ENCODE measurements at regions not wholly inside any gene's neighbourhood (a gene's known extent, or its start where the extent isn't known, plus 50 kb on each side); places are given as distances from the start of the nearest gene placed in this dataset.

- no peaks in the 10 kb centered on the region for H3K27me3 Mint-ChIP-seq
- H3K4me3 Mint-ChIP-seq: no peak overlapping the region
- peaks cover 15% of the 10 kb centered on the region for H3K4me1 Mint-ChIP-seq (ENCODE audit: low read depth)
- H3K9me3 Mint-ChIP-seq: no peaks in the 10 kb centered on the region
- intact Hi-C loops (cut with micrococcal nuclease): no loop called here
- peak overlapping the region; percentile 19 for H3K27ac Mint-ChIP-seq
- peaks cover 43% of the 10 kb centered on the region for H3K36me3 Mint-ChIP-seq (ENCODE audit: low read depth)
Measured at GRCh38 chr1:77632216-77632615, 50.2 kb downstream of the ZZZ3 start.

GRCh38 chr1:77631751-77632150 lies 50.7 kb downstream of the ZZZ3 start:
- Mint-ChIP-seq H3K4me3 (no peak overlapping the region), H3K27me3 (no peaks in the 10 kb centered on the region), H3K36me3 (ENCODE audit: low read depth) (peaks cover 43% of the 10 kb centered on the region)

GRCh38 chr1:77631302-77631701 lies 51.2 kb downstream of the ZZZ3 start:
- H3K36me3 Mint-ChIP-seq (ENCODE audit: low read depth): peaks cover 47% of the 10 kb centered on the region
- intact Hi-C loops (cut with micrococcal nuclease): no loop called here

More at GRCh38 chr1:77631751-77632150, 50.7 kb downstream of the ZZZ3 start:
- Mint-ChIP-seq H3K27ac (peak overlapping the region; percentile 19), H3K4me1 (ENCODE audit: low read depth) (peaks cover 15% of the 10 kb centered on the region), H3K9me3 (no peaks in the 10 kb centered on the region)
- intact Hi-C loops (cut with micrococcal nuclease): no loop called here

GRCh38 chr1:77627978-77628570 lies 54.4 kb downstream of the ZZZ3 start:
- Mint-ChIP-seq H3K4me3 (no peak overlapping the region), H3K36me3 (ENCODE audit: low read depth) (peaks cover 42% of the 10 kb centered on the region), H3K27me3 (no peaks in the 10 kb centered on the region), H3K4me1 (ENCODE audit: low read depth) (peaks cover 22% of the 10 kb centered on the region), H3K9me3 (no peaks in the 10 kb centered on the region), H3K27ac (no peak overlapping the region)
- intact Hi-C loops (cut with micrococcal nuclease): no loop called here

More at GRCh38 chr1:77631302-77631701, 51.2 kb downstream of the ZZZ3 start:
- Mint-ChIP-seq H3K27me3 (no peaks in the 10 kb centered on the region), H3K27ac (peak overlapping the region; percentile 19), H3K9me3 (no peaks in the 10 kb centered on the region), H3K4me3 (no peak overlapping the region), H3K4me1 (ENCODE audit: low read depth) (peaks cover 15% of the 10 kb centered on the region)

- Mint-ChIP-seq H3K27ac (no peak overlapping the region), H3K9me3 (no peaks in the 10 kb centered on the region), H3K27me3 (no peaks in the 10 kb centered on the region), H3K36me3 (ENCODE audit: low read depth) (peaks cover 54% of the 10 kb centered on the region), H3K4me1 (ENCODE audit: low read depth) (peaks cover 20% of the 10 kb centered on the region), H3K4me3 (no peak overlapping the region)
- intact Hi-C loops (cut with micrococcal nuclease): no loop called here
Measured at GRCh38 chr1:77625250-77625649, 57.2 kb downstream of the ZZZ3 start.

- Mint-ChIP-seq H3K27me3 (no peaks in the 10 kb centered on the region), H3K27ac (no peak overlapping the region), H3K4me1 (ENCODE audit: low read depth) (peaks cover 25% of the 10 kb centered on the region), H3K36me3 (ENCODE audit: low read depth) (peaks cover 51% of the 10 kb centered on the region), H3K4me3 (no peak overlapping the region), H3K9me3 (no peaks in the 10 kb centered on the region)
- intact Hi-C loops (cut with micrococcal nuclease): no loop called here
Measured at GRCh38 chr1:77624102-77624501, 58.4 kb downstream of the ZZZ3 start.

GRCh38 chr1:77623066-77623465 lies 59.4 kb downstream of the ZZZ3 start:
- Mint-ChIP-seq H3K27me3 (no peaks in the 10 kb centered on the region), H3K27ac (peak overlapping the region; percentile 15), H3K36me3 (ENCODE audit: low read depth) (peaks cover 48% of the 10 kb centered on the region), H3K4me1 (ENCODE audit: low read depth) (peaks cover 25% of the 10 kb centered on the region), H3K4me3 (no peak overlapping the region), H3K9me3 (no peaks in the 10 kb centered on the region)
- intact Hi-C loops (cut with micrococcal nuclease): no loop called here

- H3K9me3 Mint-ChIP-seq: no peaks in the 10 kb centered on the region
- intact Hi-C loops (cut with micrococcal nuclease): no loop called here
- no peak overlapping the region for H3K4me3 Mint-ChIP-seq
- H3K4me1 Mint-ChIP-seq (ENCODE audit: low read depth): peaks cover 25% of the 10 kb centered on the region
- H3K36me3 Mint-ChIP-seq (ENCODE audit: low read depth): peaks cover 49% of the 10 kb centered on the region
- peak overlapping the region; percentile 0 for H3K27ac Mint-ChIP-seq
- no peaks in the 10 kb centered on the region for H3K27me3 Mint-ChIP-seq
Measured at GRCh38 chr1:77620273-77620672, 62.2 kb downstream of the ZZZ3 start.

- H3K4me1 Mint-ChIP-seq (ENCODE audit: low read depth): no peaks in the 10 kb centered on the region
- H3K36me3 Mint-ChIP-seq (ENCODE audit: low read depth): peaks cover 44% of the 10 kb centered on the region
- H3K27ac Mint-ChIP-seq: no peak overlapping the region
- H3K4me3 Mint-ChIP-seq: no peak overlapping the region
- peaks cover 27% of the 10 kb centered on the region for H3K9me3 Mint-ChIP-seq
- intact Hi-C loops (cut with micrococcal nuclease): no loop called here
- H3K27me3 Mint-ChIP-seq: no peaks in the 10 kb centered on the region
Measured at GRCh38 chr1:77614037-77614436, 68.4 kb downstream of the ZZZ3 start.
